HCT116 (cell line): ENCODE measurements at regions not wholly inside any gene's neighbourhood (a gene's known extent, or its start where the extent isn't known, plus 50 kb on each side); places are given as distances from the start of the nearest gene placed in this dataset.

ENCODE experiments used
- ATAC-seq: fragments of 200-7000 bp; cut with Tn5 transposase; 2 replicates; pipeline ENCODE4 v1.9.1; 2020; ENCODE audit warnings: mild to moderate bottlenecking, moderate library complexity
- BruUV-seq: library from RNA; stranded (reverse); fragments of 400-500 nt; replicated peaks from 2 replicates; lab custom pipeline; 2021; lab: Mats Ljungman, UMichigan
- CTCF ChIA-PET: fragments of 300-600 bp; sonication (Branson Sonifier 250); formaldehyde crosslinking; loops from one replicate; lab custom pipeline; 2021; ENCODE audit warnings: antibody characterized with exemption; lab: Charles Lee
- POLR2A ChIA-PET: fragments of 300-600, 350-600 bp; sonication (Branson Sonifier 250); formaldehyde crosslinking; loops from one replicate; lab custom pipeline; 2021; ENCODE audit warnings: antibody characterized with exemption; lab: Charles Lee
- RAD21 ChIA-PET, 2 experiments: fragments of 300-600 bp; sonication (Branson Sonifier 250); formaldehyde crosslinking; loops; one replicate each; lab custom pipeline; 2023; ENCODE audit warnings: low total read pairs in 2 of 2; ENCODE audit not compliant: uncharacterized antibody in 2 of 2, unreplicated experiment in 2 of 2, low non-redundant PET in 1 of 2; lab: Charles Lee
- DNase-seq: peaks from one replicate; pipeline ENCODE4 v3.0.0-alpha.2; 2010; ENCODE audit warnings: low read depth, low spot score
- H2AFZ ChIP-seq: fragments of 200-600 bp; shearing (Covaris generic), sonication (generic); 2 replicates; pipeline ENCODE4 v1.6.1; 2017; ENCODE audit warnings: low read depth, mixed run types, mixed read lengths, antibody characterized with exemption, low read length; ENCODE audit not compliant: poor library complexity, severe bottlenecking
- H3K27ac ChIP-seq: 2 replicates; pipeline ENCODE4 v1.5.1; 2012; ENCODE audit warnings: low read depth, low read length
- H3K27me3 ChIP-seq: fragments of 200-600 bp; sonication (generic); 2 replicates; pipeline ENCODE4 v1.6.1; 2016; ENCODE audit warnings: mixed run types, low read length, mixed read lengths; ENCODE audit not compliant: insufficient read depth
- H3K36me3 ChIP-seq, 2 experiments: fragments of 200-500 bp in 1 of 2; fragments of 200-600 bp in 1 of 2; sonication (Bioruptor generic) in 1 of 2; sonication (generic) in 1 of 2; 2 replicates each; pipeline versions ENCODE4 v1.5.1 to v1.6.1; 2014 to 2016; ENCODE audit warnings: low read length in 2 of 2, inconsistent platforms in 1 of 2, mixed read lengths in 1 of 2, mixed run types in 1 of 2; ENCODE audit not compliant: insufficient read depth in 2 of 2, control insufficient read depth in 1 of 2
- H3K4me1 ChIP-seq, 2 experiments: fragments of 200-600 bp in 1 of 2; sonication (generic) in 1 of 2; 2 replicates each; pipeline versions ENCODE4 v1.5.1 to v1.6.1; 2012 to 2017; ENCODE audit warnings: low read length in 2 of 2, inconsistent platforms in 1 of 2, mild to moderate bottlenecking in 1 of 2, mixed read lengths in 1 of 2, mixed run types in 1 of 2, moderate library complexity in 1 of 2; ENCODE audit not compliant: insufficient read depth in 2 of 2, control insufficient read depth in 1 of 2
- H3K4me2 ChIP-seq: fragments of 200-600 bp; sonication (generic); 2 replicates; pipeline ENCODE4 v1.6.1; 2017; ENCODE audit warnings: mixed run types, low read length, mixed read lengths
- H3K4me3 ChIP-seq, 2 experiments: fragments of 200-600 bp in 1 of 2; sonication (generic) in 1 of 2; replicated peaks in 1 of 2; 2 replicates each; pipeline ENCODE4 v1.5.1; 2011 to 2016; ENCODE audit warnings: low read length in 2 of 2, control low read depth in 1 of 2, low read depth in 1 of 2, mild to moderate bottlenecking in 1 of 2, mixed read lengths in 1 of 2, mixed run types in 1 of 2
- H3K79me2 ChIP-seq: fragments of 200-600 bp; sonication (generic); 2 replicates; pipeline ENCODE4 v1.6.1; 2017; ENCODE audit warnings: mild to moderate bottlenecking, mixed run types, low read length, moderate library complexity, mixed read lengths; ENCODE audit not compliant: insufficient read depth
- H3K9ac ChIP-seq: fragments of 200-600 bp; sonication (generic); 2 replicates; pipeline ENCODE4 v1.6.1; 2016; ENCODE audit warnings: low read length, mixed read lengths
- H3K9me2 ChIP-seq: fragments of 200-600 bp; sonication (generic), shearing (Covaris generic); 2 replicates; pipeline ENCODE4 v1.6.1; 2017; ENCODE audit warnings: mixed run types, mild to moderate bottlenecking, moderate library complexity; ENCODE audit not compliant: insufficient read depth
- H3K9me3 ChIP-seq, 2 experiments: fragments of 200-500 bp in 1 of 2; fragments of 200-600 bp in 1 of 2; sonication (Bioruptor generic) in 1 of 2; sonication (generic) in 1 of 2; 2 replicates each; pipeline ENCODE4 v1.6.1; 2014 to 2017; ENCODE audit warnings: low read length in 2 of 2, mixed read lengths in 2 of 2, inconsistent platforms in 1 of 2, low read depth in 1 of 2, mild to moderate bottlenecking in 1 of 2, mixed run types in 1 of 2, moderate library complexity in 1 of 2; ENCODE audit not compliant: control insufficient read depth in 1 of 2, insufficient read depth in 1 of 2
- H4K20me1 ChIP-seq: fragments of 200-600 bp; sonication (generic), shearing (Covaris generic); 2 replicates; pipeline ENCODE4 v1.6.1; 2017; ENCODE audit warnings: mixed run types, mild to moderate bottlenecking, moderate library complexity; ENCODE audit not compliant: insufficient read depth
- ATF3 ChIP-seq: IDR thresholded peaks from 2 replicates; pipeline ENCODE4 v1.6.1; 2012
- CBX3 ChIP-seq: IDR thresholded peaks from 2 replicates; pipeline ENCODE4 v1.6.1; 2012; ENCODE audit warnings: low read depth
- CTCF ChIP-seq, 3 experiments: fragments of 200-600 bp in 1 of 3; sonication (generic) in 1 of 3; IDR thresholded peaks in 2 of 3; conservative IDR thresholded peaks in 1 of 3; 2 replicates each; pipeline ENCODE4 v1.5.1; 2012 to 2017; ENCODE audit warnings: low read depth in 2 of 3, low read length in 2 of 3, antibody characterized with exemption in 1 of 3, borderline replicate concordance in 1 of 3, control low read depth in 1 of 3, mild to moderate bottlenecking in 1 of 3, mixed read lengths in 1 of 3, mixed run types in 1 of 3, moderate library complexity in 1 of 3; ENCODE audit not compliant: insufficient read depth in 1 of 3
- EGR1 ChIP-seq: IDR thresholded peaks from 2 replicates; pipeline ENCODE4 v1.6.1; 2012; ENCODE audit warnings: low read depth
- ELF1 ChIP-seq: IDR thresholded peaks from 2 replicates; pipeline ENCODE4 v1.6.1; 2012; ENCODE audit warnings: low read depth, borderline replicate concordance
- EZH2 ChIP-seq: fragments of 200-600 bp; sonication (generic); IDR thresholded peaks from 2 replicates; pipeline ENCODE4 v1.6.1; 2017; ENCODE audit warnings: antibody characterized with exemption, mixed run types
- EZH2phosphoT487 ChIP-seq: fragments of 200-600 bp; IDR thresholded peaks from 2 replicates; pipeline ENCODE4 v1.6.1; 2018; ENCODE audit warnings: antibody characterized with exemption, borderline replicate concordance
- FOSL1 ChIP-seq: IDR thresholded peaks from 2 replicates; pipeline ENCODE4 v1.6.1; 2012; ENCODE audit warnings: low read depth
- JUND ChIP-seq: IDR thresholded peaks from 2 replicates; pipeline ENCODE4 v1.6.1; 2012
- MAX ChIP-seq: IDR thresholded peaks from 2 replicates; pipeline ENCODE4 v1.6.1; 2012
- POLR2A ChIP-seq: IDR thresholded peaks from 2 replicates; pipeline ENCODE4 v1.7.0; 2011; ENCODE audit warnings: borderline replicate concordance; ENCODE audit not compliant: insufficient read depth, insufficient read length; ENCODE audit errors: extremely low read depth
- POLR2AphosphoS5 ChIP-seq: IDR thresholded peaks from 2 replicates; pipeline ENCODE4 v1.6.1; 2011; ENCODE audit warnings: mild to moderate bottlenecking, low read depth, low read length, moderate library complexity
- RAD21 ChIP-seq: IDR thresholded peaks from 2 replicates; pipeline ENCODE4 v1.6.1; 2012; ENCODE audit warnings: low read depth, mild to moderate bottlenecking
- REST ChIP-seq: IDR thresholded peaks from 2 replicates; pipeline ENCODE4 v1.6.1; 2012; ENCODE audit warnings: low read depth
- SIN3A ChIP-seq: IDR thresholded peaks from 2 replicates; pipeline ENCODE4 v1.6.1; 2012; ENCODE audit warnings: low read depth
- SP1 ChIP-seq: IDR thresholded peaks from 2 replicates; pipeline ENCODE4 v1.6.1; 2012; ENCODE audit warnings: low read depth
- TCF7L2 ChIP-seq: IDR thresholded peaks from 2 replicates; pipeline ENCODE4 v1.7.0; 2011; ENCODE audit warnings: borderline replicate concordance, inconsistent platforms; ENCODE audit not compliant: insufficient read depth, insufficient read length; ENCODE audit errors: extremely low read depth
- YY1 ChIP-seq: IDR thresholded peaks from 2 replicates; pipeline ENCODE4 v1.6.1; 2011; ENCODE audit warnings: low read length, low read depth, moderate library complexity, mild to moderate bottlenecking; ENCODE audit not compliant: insufficient replicate concordance; ENCODE audit errors: extremely low read depth
- ZFX ChIP-seq: fragments of 450-650 bp; IDR thresholded peaks from 2 replicates; pipeline ENCODE4 v1.6.1; 2017
- ZNF274 ChIP-seq: fragments of 200-500 bp; sonication (Bioruptor generic); IDR thresholded peaks from 2 replicates; pipeline ENCODE4 v1.6.1; 2014; ENCODE audit warnings: mild to moderate bottlenecking, low read depth, low read length, inconsistent platforms
- intact Hi-C: fragments of 100-400 bp; cut with micrococcal nuclease; formaldehyde crosslinking; loops from 2 replicates; pipeline ENCODE4 v1.10.0; 2022

GRCh38 chr11:128189823-128190222 is 397.5 kb downstream of the ETS1 start:
- Histone ChIP-seq H3K4me1 (no peaks in the 10 kb centered on the region), H3K36me3 (no peaks in the 10 kb centered on the region), H3K9me3 (no peaks in the 10 kb centered on the region), H3K27ac (no peak overlapping the region), H4K20me1 (no peaks in the 10 kb centered on the region), H3K79me2 (no peaks in the 10 kb centered on the region), H3K4me2 (no peak overlapping the region), H2AFZ (no peak overlapping the region), H3K9me2 (no peaks in the 10 kb centered on the region), H3K4me3 (no peak overlapping the region), H3K27me3 (no peaks in the 10 kb centered on the region), H3K9ac (no peak overlapping the region)
- ATAC-seq (no peak), DNase-seq (no peak)
- ChIA-PET POLR2A (no interaction called here), RAD21 (no interaction called here), CTCF (no interaction called here)
- no peak for TF ChIP-seq EZH2phosphoT487
- no peak for TF ChIP-seq POLR2A
- no peak for TF ChIP-seq ATF3
- no peak for TF ChIP-seq CBX3
- TF ChIP-seq ELF1 = no peak
- no peak for TF ChIP-seq POLR2AphosphoS5
- TF ChIP-seq REST = no peak
- no peak for TF ChIP-seq MAX
- no peak for TF ChIP-seq EGR1
- no peak for TF ChIP-seq ZFX
- TF ChIP-seq ZNF274 = no peak
- no peak for TF ChIP-seq RAD21
- TF ChIP-seq TCF7L2 = no peak
- TF ChIP-seq SP1 = no peak
- TF ChIP-seq SIN3A = no peak
- TF ChIP-seq CTCF (IDR thresholded peaks at IDR 0.05 in 2 of 3, conservative IDR thresholded peaks at IDR 0.05 in 1 of 3; ENCODE audit: borderline replicate concordance in 1 of 3, insufficient read depth in 1 of 3, low read depth in 2 of 3, low read length in 2 of 3) = no peak
- TF ChIP-seq JUND = no peak
- no peak for TF ChIP-seq EZH2
- TF ChIP-seq YY1 = no peak
- TF ChIP-seq FOSL1 = no peak
- BruUV-seq = no TSS peak
- intact Hi-C loops = no loop called here
